SK-N-SH (cell line): ENCODE measurements at regions not wholly inside any gene's neighbourhood (a gene's known extent, or its start where the extent isn't known, plus 50 kb on each side); places are given as distances from the start of the nearest gene placed in this dataset.

ENCODE experiments used
- CTCF ChIA-PET: fragments of 300-600, 350-600 bp; formaldehyde crosslinking; extraction: SDS; loops from one replicate; lab custom pipeline; 2021; lab: Yijun Ruan, JAX
- POLR2A ChIA-PET: fragments of 350-600 bp; sonication (Branson Sonifier 250); formaldehyde crosslinking; extraction: SDS; loops from one replicate; lab custom pipeline; 2020; ENCODE audit warnings: antibody characterized with exemption, inconsistent platforms; lab: Yijun Ruan, JAX
- DNase-seq: peaks from one replicate; pipeline ENCODE4 v3.0.0; 2012
- H2AFZ ChIP-seq: fragments of 200-600 bp; sonication (generic); 2 replicates; pipeline ENCODE4 v1.8.1; 2016; ENCODE audit warnings: antibody characterized with exemption, mild to moderate bottlenecking, low read depth
- H3F3A ChIP-seq: fragments of 200-600 bp; sonication (generic); replicated peaks from 2 replicates; pipeline ENCODE3; 2016; ENCODE audit warnings: antibody characterized with exemption, mild to moderate bottlenecking; ENCODE audit not compliant: insufficient read depth
- H3K27ac ChIP-seq, 2 experiments: fragments of 200-500 bp in 1 of 2; fragments of 200-600 bp in 1 of 2; sonication (Bioruptor generic) in 1 of 2; sonication (generic), shearing (Covaris generic) in 1 of 2; 2 replicates each; pipeline versions ENCODE4 v1.5.1 to v1.6.1; 2014 to 2016; ENCODE audit warnings: low read depth in 2 of 2, inconsistent platforms in 1 of 2, low read length in 1 of 2, mild to moderate bottlenecking in 1 of 2, mixed read lengths in 1 of 2
- H3K27me3 ChIP-seq: fragments of 200-600 bp; sonication (generic), shearing (Covaris generic); 2 replicates; pipeline ENCODE4 v1.6.1; 2016; ENCODE audit warnings: mixed run types; ENCODE audit not compliant: insufficient read depth
- H3K36me3 ChIP-seq, 2 experiments: fragments of 200-500 bp in 1 of 2; fragments of 200-600 bp in 1 of 2; sonication (Bioruptor generic) in 1 of 2; sonication (generic) in 1 of 2; replicated peaks in 1 of 2; 2 replicates each; pipeline versions ENCODE3 to v1.5.1; 2014 to 2016; ENCODE audit warnings: low read length in 1 of 2, mild to moderate bottlenecking in 1 of 2; ENCODE audit not compliant: insufficient read depth in 2 of 2, control insufficient read depth in 1 of 2
- H3K4me1 ChIP-seq, 2 experiments: fragments of 200-500 bp in 1 of 2; fragments of 200-600 bp in 1 of 2; sonication (Bioruptor generic) in 1 of 2; sonication (generic), shearing (Covaris generic) in 1 of 2; 2 replicates each; pipeline versions ENCODE4 v1.5.1 to v1.6.1; 2014 to 2016; ENCODE audit warnings: low read depth in 1 of 2, low read length in 1 of 2, mixed run types in 1 of 2; ENCODE audit not compliant: insufficient read depth in 2 of 2, control insufficient read depth in 1 of 2
- H3K4me2 ChIP-seq: fragments of 200-600 bp; sonication (generic), shearing (Covaris generic); 2 replicates; pipeline ENCODE4 v1.6.1; 2017; ENCODE audit warnings: mixed run types
- H3K4me3 ChIP-seq, 2 experiments: fragments of 200-500 bp in 1 of 2; fragments of 200-600 bp in 1 of 2; sonication (Bioruptor generic) in 1 of 2; sonication (generic), shearing (Covaris generic) in 1 of 2; 2 replicates each; pipeline versions ENCODE4 v1.5.1 to v1.8.1; 2014 to 2016; ENCODE audit warnings: low read depth in 2 of 2, inconsistent platforms in 1 of 2, low read length in 1 of 2, mild to moderate bottlenecking in 1 of 2, mixed read lengths in 1 of 2, moderate library complexity in 1 of 2
- H3K79me2 ChIP-seq: fragments of 200-600 bp; sonication (generic); 2 replicates; pipeline ENCODE4 v1.8.1; 2017; ENCODE audit warnings: mild to moderate bottlenecking; ENCODE audit not compliant: insufficient read depth
- H3K9ac ChIP-seq: fragments of 200-600 bp; sonication (generic); 2 replicates; pipeline ENCODE4 v1.6.1; 2017; ENCODE audit warnings: mixed run types
- H3K9me2 ChIP-seq: fragments of 200-600 bp; sonication (generic); 2 replicates; pipeline ENCODE4 v1.6.1; 2017; ENCODE audit warnings: mixed run types
- H3K9me3 ChIP-seq: fragments of 200-600 bp; sonication (generic); 2 replicates; pipeline ENCODE4 v1.6.1; 2017; ENCODE audit warnings: mixed run types, mild to moderate bottlenecking, moderate library complexity
- H4K20me1 ChIP-seq: fragments of 200-600 bp; sonication (generic); 2 replicates; pipeline ENCODE4 v1.6.1; 2017; ENCODE audit warnings: mild to moderate bottlenecking, mixed run types; ENCODE audit not compliant: insufficient read depth
- EP300 ChIP-seq, 2 experiments: IDR thresholded peaks; 2 replicates each; pipeline versions ENCODE4 v1.4.0 to v1.6.1; 2012; ENCODE audit warnings: borderline replicate concordance in 1 of 2, low read depth in 1 of 2, low read length in 1 of 2
- GABPA ChIP-seq: IDR thresholded peaks from 2 replicates; pipeline ENCODE4 v1.4.0; 2012; ENCODE audit warnings: low read depth, mild to moderate bottlenecking
- GATA2 ChIP-seq: sonication (generic); formaldehyde crosslinking; IDR thresholded peaks from 2 replicates; pipeline ENCODE4 v1.5.0; 2020; ENCODE audit warnings: mild to moderate bottlenecking, missing genetic modification reagents
- IRF3 ChIP-seq: fragments of 150-350 bp; IDR thresholded peaks from 2 replicates; pipeline ENCODE4 v1.6.1; 2016; ENCODE audit warnings: mild to moderate bottlenecking, low read depth, low read length
- MAX ChIP-seq: IDR thresholded peaks from 2 replicates; pipeline ENCODE4 v1.4.0; 2012; ENCODE audit warnings: low read depth
- PBX3 ChIP-seq: IDR thresholded peaks from 2 replicates; pipeline ENCODE4; 2012
- POLR2AphosphoS5 ChIP-seq: IDR thresholded peaks from 2 replicates; pipeline ENCODE4 v1.6.1; 2012; ENCODE audit warnings: low read depth, low read length
- RAD21 ChIP-seq: IDR thresholded peaks from 2 replicates; pipeline ENCODE4 v1.6.1; 2012; ENCODE audit warnings: mild to moderate bottlenecking, low read length
- RCOR1 ChIP-seq: fragments of 150-350 bp; IDR thresholded peaks from 2 replicates; pipeline ENCODE4 v1.6.1; 2017; ENCODE audit warnings: antibody characterized with exemption, low read length
- RFX5 ChIP-seq: IDR thresholded peaks from 2 replicates; pipeline ENCODE4 v1.6.1; 2012; ENCODE audit warnings: mild to moderate bottlenecking, improper control_type of control experiment, low read length
- TEAD4 ChIP-seq: IDR thresholded peaks from 2 replicates; pipeline ENCODE4 v1.4.0; 2012; ENCODE audit warnings: mild to moderate bottlenecking, borderline replicate concordance; ENCODE audit not compliant: insufficient read depth
- USF1 ChIP-seq: IDR thresholded peaks from 2 replicates; pipeline ENCODE4 v1.4.0; 2012; ENCODE audit warnings: low read depth, borderline replicate concordance
- YY1 ChIP-seq: IDR thresholded peaks from 2 replicates; pipeline ENCODE4 v1.4.0; 2012; ENCODE audit warnings: low read depth, mild to moderate bottlenecking
- WGBS: methylation state at CpG from one replicate; pipeline ENCODE4 v1.1.6; 2017; ENCODE audit warnings: low lambda C conversion rate; 5-methylcytosine and 5-hydroxymethylcytosine counted together

- Histone ChIP-seq H4K20me1 (no peaks in the 10 kb centered on the region), H3K4me2 (no peak overlapping the region), H3K4me3 (no peak overlapping the region), H3K9me2 (no peaks in the 10 kb centered on the region), H3K4me1 (no peaks in the 10 kb centered on the region; a peak in 2 of 4 replicates), H3K27me3 (no peaks in the 10 kb centered on the region), H3K36me3 (no peaks in the 10 kb centered on the region), H3K9me3 (no peaks in the 10 kb centered on the region), H3K79me2 (no peaks in the 10 kb centered on the region), H3K9ac (no peak overlapping the region), H3F3A (no peaks in the 10 kb centered on the region), H2AFZ (no peak overlapping the region), H3K27ac (peak overlapping the region in 1 of 2 experiments; percentile 34; a peak in 2 of 4 replicates)
- CTCF ChIA-PET, result interaction anchor here (1.2 kb wide), 1 partner anchor 313 kb away, joined by 4 read pairs; no protein-coding TSS in a partner anchor
- no peak for DNase-seq
- TF ChIP-seq GATA2 (no peak), POLR2AphosphoS5 (no peak), RFX5 (no peak), YY1 (no peak), EP300 (IDR thresholded peaks at IDR 0.05; ENCODE audit: borderline replicate concordance in 1 of 2, low read depth in 1 of 2, low read length in 1 of 2) (peak in 1 of 2 experiments; percentile 23; a peak in 1 of 4 replicates), RCOR1 (no peak), PBX3 (no peak)
- POLR2A ChIA-PET, result no interaction called here
- 13% methylated on average over 2 of the region's 2 CpGs for WGBS
Observed at GRCh38 chr12:29004936-29005304, 144.2 kb upstream of the FAR2 start.

GRCh38 chr12:29008786-29009185 is 140.3 kb upstream of the FAR2 start:
- Histone ChIP-seq H2AFZ (no peak overlapping the region), H3K27me3 (no peaks in the 10 kb centered on the region), H3F3A (no peaks in the 10 kb centered on the region), H3K4me3 (no peak overlapping the region), H4K20me1 (no peaks in the 10 kb centered on the region), H3K9me3 (no peaks in the 10 kb centered on the region), H3K79me2 (no peaks in the 10 kb centered on the region), H3K27ac (no peak overlapping the region), H3K4me2 (no peak overlapping the region), H3K4me1 (no peaks in the 10 kb centered on the region; a peak in 2 of 4 replicates), H3K9me2 (no peaks in the 10 kb centered on the region), H3K36me3 (no peaks in the 10 kb centered on the region), H3K9ac (no peak overlapping the region)
- CTCF ChIA-PET, result interaction anchor here (1.3 kb wide), 1 partner anchor 11 kb away, joined by 3 read pairs; no protein-coding TSS in a partner anchor
- no peak for DNase-seq
- 88% methylated on average over 1 of the region's 1 CpG for WGBS
- TF ChIP-seq PBX3, result no peak
- no peak for TF ChIP-seq POLR2AphosphoS5
- POLR2A ChIA-PET, result interaction anchor here (0.6 kb wide), 1 partner anchor 215 kb away, joined by 4 read pairs; no protein-coding TSS in a partner anchor

GRCh38 chr12:29012673-29013072 is 136.4 kb upstream of the FAR2 start:
- no peaks in the 10 kb centered on the region for H3K36me3 ChIP-seq
- H3K9me3 ChIP-seq, result no peaks in the 10 kb centered on the region
- H3K4me2 ChIP-seq, result no peak overlapping the region
- H3K9me2 ChIP-seq, result no peaks in the 10 kb centered on the region
- 62% methylated on average over 4 of the region's 4 CpGs for WGBS
- H3K27me3 ChIP-seq, result no peaks in the 10 kb centered on the region
- H3K27ac ChIP-seq, result no peak overlapping the region
- DNase-seq, result no peak
- H4K20me1 ChIP-seq, result no peaks in the 10 kb centered on the region
- H3K79me2 ChIP-seq, result no peaks in the 10 kb centered on the region
- H3K9ac ChIP-seq, result no peak overlapping the region
- ChIA-PET POLR2A (no interaction called here), CTCF (interaction anchor here (1.1 to 1.4 kb wide), 2 partner anchors 12 to 13 kb away, joined by 4 to 5 read pairs; no protein-coding TSS in a partner anchor)
- no peak overlapping the region for H2AFZ ChIP-seq
- no peaks in the 10 kb centered on the region for H3F3A ChIP-seq
- no peaks in the 10 kb centered on the region for H3K4me1 ChIP-seq
- H3K4me3 ChIP-seq, result no peak overlapping the region
- TF ChIP-seq GABPA (no peak), USF1 (no peak), IRF3 (no peak), EP300 (IDR thresholded peaks at IDR 0.05; ENCODE audit: borderline replicate concordance in 1 of 2, low read depth in 1 of 2, low read length in 1 of 2) (no peak), RAD21 (no peak), TEAD4 (no peak), MAX (no peak)
